HEK293 (cell line): ENCODE measurements at regions not wholly inside any gene's neighbourhood (a gene's known extent, or its start where the extent isn't known, plus 50 kb on each side); places are given as distances from the start of the nearest gene placed in this dataset.

Experiments used
- CTCF ChIP-seq: fragments of 450-650 bp; formaldehyde crosslinking; IDR thresholded peaks from 2 replicates; pipeline ENCODE4 v1.5.1; 2016; ENCODE audit warnings: missing biosample characterization, missing genetic modification characterization
- MYNN ChIP-seq: fragments of 450-650 bp; formaldehyde crosslinking; IDR thresholded peaks from 2 replicates; pipeline ENCODE4 v1.5.1; 2016; ENCODE audit warnings: missing biosample characterization, missing genetic modification characterization, borderline replicate concordance
- PBX3 ChIP-seq: sonication (generic); formaldehyde crosslinking; IDR thresholded peaks from 2 replicates; pipeline ENCODE4 v1.8.1; 2022; ENCODE audit warnings: mild to moderate bottlenecking, moderate library complexity, missing genetic modification reagents
- TCF7L2 ChIP-seq: IDR thresholded peaks from 2 replicates; pipeline ENCODE4 v1.6.1; 2011; ENCODE audit warnings: low read depth, mild to moderate bottlenecking, inconsistent platforms, low read length, moderate library complexity, borderline replicate concordance
- ZBTB20 ChIP-seq: fragments of 450-650 bp; formaldehyde crosslinking; IDR thresholded peaks from 2 replicates; pipeline ENCODE4 v1.5.1; 2016; ENCODE audit warnings: missing biosample characterization, missing genetic modification characterization
- ZNF132 ChIP-seq: fragments of 450-650 bp; formaldehyde crosslinking; IDR thresholded peaks from 2 replicates; pipeline ENCODE4 v1.5.1; 2017; ENCODE audit warnings: missing biosample characterization, missing genetic modification characterization, borderline replicate concordance
- ZNF140 ChIP-seq: fragments of 450-650 bp; formaldehyde crosslinking; IDR thresholded peaks from 2 replicates; pipeline ENCODE4 v1.5.1; 2016; ENCODE audit warnings: missing biosample characterization, missing genetic modification characterization
- TF ChIP-seq, protein P1 (sequence below): fragments of 450-650 bp; formaldehyde crosslinking; IDR thresholded peaks from 2 replicates; pipeline ENCODE4 v1.5.1; 2016; ENCODE audit warnings: missing biosample characterization, missing genetic modification characterization
- TF ChIP-seq, protein P2 (sequence below): fragments of 450-650 bp; formaldehyde crosslinking; IDR thresholded peaks from 2 replicates; pipeline ENCODE4 v1.5.0; 2017; ENCODE audit warnings: missing biosample characterization, missing genetic modification characterization, borderline replicate concordance
- TF ChIP-seq, protein P3 (sequence below): fragments of 450-650 bp; IDR thresholded peaks from 2 replicates; pipeline ENCODE4 v1.5.1; 2018; ENCODE audit warnings: missing biosample characterization, mild to moderate bottlenecking, missing genetic modification characterization

DNA sequence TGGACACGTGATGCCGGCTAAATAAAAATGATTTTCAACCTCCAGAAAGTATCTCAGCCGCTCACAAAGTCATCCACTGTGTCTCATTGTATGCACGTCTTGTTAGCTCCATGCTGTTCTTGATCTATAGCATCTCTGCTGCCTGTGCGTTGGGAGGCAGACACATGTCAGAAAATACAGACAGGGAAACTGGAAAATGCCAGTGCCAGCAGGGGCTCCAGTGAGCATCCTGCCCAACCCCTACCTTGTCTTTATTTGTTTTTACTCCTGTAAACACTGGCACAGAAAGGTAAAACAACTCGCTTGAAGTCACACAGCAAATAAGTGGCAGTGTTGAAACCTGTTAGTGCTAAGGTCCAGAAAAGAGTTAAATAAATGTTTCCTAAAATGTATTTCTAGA is 208.1 kb upstream of the ASIC2 start:
- no peak for TF ChIP-seq CTCF (tag by site-specific recombination)
- no peak for TF ChIP-seq TCF7L2
- TF ChIP-seq, protein P1, sequence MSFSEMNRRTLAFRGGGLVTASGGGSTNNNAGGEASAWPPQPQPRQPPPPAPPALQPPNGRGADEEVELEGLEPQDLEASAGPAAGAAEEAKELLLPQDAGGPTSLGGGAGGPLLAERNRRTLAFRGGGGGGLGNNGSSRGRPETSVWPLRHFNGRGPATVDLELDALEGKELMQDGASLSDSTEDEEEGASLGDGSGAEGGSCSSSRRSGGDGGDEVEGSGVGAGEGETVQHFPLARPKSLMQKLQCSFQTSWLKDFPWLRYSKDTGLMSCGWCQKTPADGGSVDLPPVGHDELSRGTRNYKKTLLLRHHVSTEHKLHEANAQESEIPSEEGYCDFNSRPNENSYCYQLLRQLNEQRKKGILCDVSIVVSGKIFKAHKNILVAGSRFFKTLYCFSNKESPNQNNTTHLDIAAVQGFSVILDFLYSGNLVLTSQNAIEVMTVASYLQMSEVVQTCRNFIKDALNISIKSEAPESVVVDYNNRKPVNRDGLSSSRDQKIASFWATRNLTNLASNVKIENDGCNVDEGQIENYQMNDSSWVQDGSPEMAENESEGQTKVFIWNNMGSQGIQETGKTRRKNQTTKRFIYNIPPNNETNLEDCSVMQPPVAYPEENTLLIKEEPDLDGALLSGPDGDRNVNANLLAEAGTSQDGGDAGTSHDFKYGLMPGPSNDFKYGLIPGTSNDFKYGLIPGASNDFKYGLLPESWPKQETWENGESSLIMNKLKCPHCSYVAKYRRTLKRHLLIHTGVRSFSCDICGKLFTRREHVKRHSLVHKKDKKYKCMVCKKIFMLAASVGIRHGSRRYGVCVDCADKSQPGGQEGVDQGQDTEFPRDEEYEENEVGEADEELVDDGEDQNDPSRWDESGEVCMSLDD (tag by site-specific recombination): no peak
- TF ChIP-seq ZNF132: no peak
- TF ChIP-seq, protein P2, sequence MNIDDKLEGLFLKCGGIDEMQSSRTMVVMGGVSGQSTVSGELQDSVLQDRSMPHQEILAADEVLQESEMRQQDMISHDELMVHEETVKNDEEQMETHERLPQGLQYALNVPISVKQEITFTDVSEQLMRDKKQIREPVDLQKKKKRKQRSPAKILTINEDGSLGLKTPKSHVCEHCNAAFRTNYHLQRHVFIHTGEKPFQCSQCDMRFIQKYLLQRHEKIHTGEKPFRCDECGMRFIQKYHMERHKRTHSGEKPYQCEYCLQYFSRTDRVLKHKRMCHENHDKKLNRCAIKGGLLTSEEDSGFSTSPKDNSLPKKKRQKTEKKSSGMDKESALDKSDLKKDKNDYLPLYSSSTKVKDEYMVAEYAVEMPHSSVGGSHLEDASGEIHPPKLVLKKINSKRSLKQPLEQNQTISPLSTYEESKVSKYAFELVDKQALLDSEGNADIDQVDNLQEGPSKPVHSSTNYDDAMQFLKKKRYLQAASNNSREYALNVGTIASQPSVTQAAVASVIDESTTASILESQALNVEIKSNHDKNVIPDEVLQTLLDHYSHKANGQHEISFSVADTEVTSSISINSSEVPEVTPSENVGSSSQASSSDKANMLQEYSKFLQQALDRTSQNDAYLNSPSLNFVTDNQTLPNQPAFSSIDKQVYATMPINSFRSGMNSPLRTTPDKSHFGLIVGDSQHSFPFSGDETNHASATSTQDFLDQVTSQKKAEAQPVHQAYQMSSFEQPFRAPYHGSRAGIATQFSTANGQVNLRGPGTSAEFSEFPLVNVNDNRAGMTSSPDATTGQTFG (tag by site-specific recombination): no peak
- TF ChIP-seq MYNN (tag by site-specific recombination): no peak
- TF ChIP-seq ZNF140 (tag by site-specific recombination): no peak
- no peak for TF ChIP-seq ZBTB20 (tag by site-specific recombination)
- TF ChIP-seq PBX3 (CRISPR knock-in tag): no peak
- TF ChIP-seq, protein P3, sequence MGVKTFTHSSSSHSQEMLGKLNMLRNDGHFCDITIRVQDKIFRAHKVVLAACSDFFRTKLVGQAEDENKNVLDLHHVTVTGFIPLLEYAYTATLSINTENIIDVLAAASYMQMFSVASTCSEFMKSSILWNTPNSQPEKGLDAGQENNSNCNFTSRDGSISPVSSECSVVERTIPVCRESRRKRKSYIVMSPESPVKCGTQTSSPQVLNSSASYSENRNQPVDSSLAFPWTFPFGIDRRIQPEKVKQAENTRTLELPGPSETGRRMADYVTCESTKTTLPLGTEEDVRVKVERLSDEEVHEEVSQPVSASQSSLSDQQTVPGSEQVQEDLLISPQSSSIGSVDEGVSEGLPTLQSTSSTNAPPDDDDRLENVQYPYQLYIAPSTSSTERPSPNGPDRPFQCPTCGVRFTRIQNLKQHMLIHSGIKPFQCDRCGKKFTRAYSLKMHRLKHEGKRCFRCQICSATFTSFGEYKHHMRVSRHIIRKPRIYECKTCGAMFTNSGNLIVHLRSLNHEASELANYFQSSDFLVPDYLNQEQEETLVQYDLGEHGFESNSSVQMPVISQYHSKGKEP: no peak
